ENCODE measurements at regions not wholly inside any gene's neighbourhood (a gene's known extent, or its start where the extent isn't known, plus 50 kb on each side); places are given as distances from the start of the nearest gene placed in this dataset.
"Not testable (repeated sequence)": the region's sequence is repeated elsewhere in the genome, so short reads cannot be mapped to it uniquely, and the experiment has no call there.

- H3K79me2 ChIP-seq (ENCODE audit: insufficient read depth); H2AFZ ChIP-seq (ENCODE audit: low read depth); CTCF ChIA-PET; H3K9me3 ChIP-seq; H3K4me1 ChIP-seq (ENCODE audit: control insufficient read depth in 1 of 2, insufficient read depth in 2 of 2, low read depth in 1 of 2, low read length in 1 of 2); H3K9ac ChIP-seq; H3F3A ChIP-seq (replicated peaks; ENCODE audit: insufficient read depth); H3K36me3 ChIP-seq (replicated peaks in 1 of 2; ENCODE audit: control insufficient read depth in 1 of 2, insufficient read depth in 2 of 2, low read length in 1 of 2); H4K20me1 ChIP-seq (ENCODE audit: insufficient read depth); H3K27me3 ChIP-seq (ENCODE audit: insufficient read depth); H3K9me2 ChIP-seq: not testable (repeated sequence)
- peak; percentile 77 for DNase-seq
- POLR2A ChIA-PET: interaction anchor here (1.0 kb wide), 1 partner anchor 64 kb away, joined by 3 read pairs; no protein-coding TSS in a partner anchor
- 5% methylated on average over 8 of the region's 44 CpGs for WGBS (ENCODE audit: low lambda C conversion rate)
- TF ChIP-seq CHD2 (IDR thresholded peaks at IDR 0.05; ENCODE audit: low read length, partially characterized antibody): peak; percentile 53
- TF ChIP-seq MAX (IDR thresholded peaks at IDR 0.05; ENCODE audit: low read depth): 0 out of 2 replicates have a peak, but pooled peaks have one; percentile 33
- TF ChIP-seq NRF1 (IDR thresholded peaks at IDR 0.05; ENCODE audit: low read depth, low read length): peak; percentile 67
- peak overlapping the region; percentile 84 for H3K4me2 ChIP-seq
- peak overlapping the region; percentile 47 to 55; a peak in 3 of 4 replicates for H3K4me3 ChIP-seq (ENCODE audit: low read depth in 2 of 2, low read length in 1 of 2)
- H3K27ac ChIP-seq (ENCODE audit: low read depth in 2 of 2, low read length in 1 of 2): peak overlapping the region in 1 of 2 experiments; percentile 50; a peak in 1 of 4 replicates
These were observed 64.1 kb upstream of the GPR39 start for GRCh38 chr2:132352481-132353001.

DNA sequence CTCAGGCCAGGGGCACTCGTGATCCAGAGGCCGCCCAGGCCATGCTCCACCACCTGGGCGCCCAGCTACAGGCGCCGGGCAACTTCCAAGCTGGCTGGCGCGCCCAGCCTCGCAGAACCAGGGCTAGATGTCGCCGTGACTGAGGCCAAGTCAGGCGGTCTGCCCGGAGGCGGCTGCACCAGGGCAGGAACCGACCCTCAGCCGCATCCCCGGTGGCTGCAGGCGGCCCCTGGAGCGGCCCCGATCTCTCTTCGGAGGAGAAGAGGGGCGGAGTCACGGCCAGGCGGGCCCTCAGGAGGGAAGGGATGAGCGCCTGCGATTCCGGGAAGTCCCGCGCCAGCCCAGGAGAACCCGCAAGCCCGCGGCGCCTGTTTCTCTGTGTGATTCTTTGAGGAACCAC is 63.2 kb upstream of the GPR39 start:
- peak overlapping the region; percentile 70 for H2AFZ ChIP-seq (ENCODE audit: low read depth)
- H3K9me3 ChIP-seq; H4K20me1 ChIP-seq (ENCODE audit: insufficient read depth); H3K9me2 ChIP-seq; H3K36me3 ChIP-seq (replicated peaks in 1 of 2; ENCODE audit: control insufficient read depth in 1 of 2, insufficient read depth in 2 of 2, low read length in 1 of 2); H3K4me1 ChIP-seq (ENCODE audit: control insufficient read depth in 1 of 2, insufficient read depth in 2 of 2, low read depth in 1 of 2, low read length in 1 of 2); H3K27me3 ChIP-seq (ENCODE audit: insufficient read depth); H3F3A ChIP-seq (replicated peaks; ENCODE audit: insufficient read depth); CTCF ChIA-PET; H3K9ac ChIP-seq; H3K79me2 ChIP-seq (ENCODE audit: insufficient read depth): not testable (repeated sequence)
- POLR2A ChIA-PET: interaction anchor here (1.0 kb wide), 1 partner anchor 64 kb away, joined by 3 read pairs; no protein-coding TSS in a partner anchor
- H3K4me3 ChIP-seq (ENCODE audit: low read depth in 2 of 2, low read length in 1 of 2): peak overlapping the region; percentile 47 to 55
- DNase-seq: peak; percentile 60
- WGBS (ENCODE audit: low lambda C conversion rate): 0% methylated on average over 2 of the region's 32 CpGs
- H3K4me2 ChIP-seq: peak overlapping the region; percentile 84
- H3K27ac ChIP-seq (ENCODE audit: low read depth in 2 of 2, low read length in 1 of 2): peak overlapping the region in 1 of 2 experiments; percentile 47; a peak in 2 of 4 replicates

- H3K4me2 ChIP-seq; H4K20me1 ChIP-seq (ENCODE audit: insufficient read depth); H3K27ac ChIP-seq (ENCODE audit: low read depth in 2 of 2, low read length in 1 of 2); H3F3A ChIP-seq (replicated peaks; ENCODE audit: insufficient read depth); H3K9me3 ChIP-seq; CTCF ChIA-PET; H2AFZ ChIP-seq (ENCODE audit: low read depth); H3K9me2 ChIP-seq; H3K4me1 ChIP-seq (ENCODE audit: control insufficient read depth in 1 of 2, insufficient read depth in 2 of 2, low read depth in 1 of 2, low read length in 1 of 2); H3K79me2 ChIP-seq (ENCODE audit: insufficient read depth); DNase-seq; H3K36me3 ChIP-seq (replicated peaks in 1 of 2; ENCODE audit: control insufficient read depth in 1 of 2, insufficient read depth in 2 of 2, low read length in 1 of 2); POLR2A ChIA-PET; H3K9ac ChIP-seq; H3K4me3 ChIP-seq (ENCODE audit: low read depth in 2 of 2, low read length in 1 of 2); H3K27me3 ChIP-seq (ENCODE audit: insufficient read depth): not testable (repeated sequence)
- 78% methylated on average over 19 of the region's 19 CpGs for WGBS (ENCODE audit: low lambda C conversion rate)
These were observed 55.6 kb upstream of the GPR39 start for GRCh38 chr2:132360964-132361363.

- CTCF ChIA-PET; H3K9me2 ChIP-seq; POLR2A ChIA-PET; H3K4me3 ChIP-seq (ENCODE audit: low read depth in 2 of 2, low read length in 1 of 2); H3K9ac ChIP-seq; H3K9me3 ChIP-seq; DNase-seq; H3F3A ChIP-seq (replicated peaks; ENCODE audit: insufficient read depth); H3K79me2 ChIP-seq (ENCODE audit: insufficient read depth); H2AFZ ChIP-seq (ENCODE audit: low read depth); H3K27ac ChIP-seq (ENCODE audit: low read depth in 2 of 2, low read length in 1 of 2); H4K20me1 ChIP-seq (ENCODE audit: insufficient read depth); H3K36me3 ChIP-seq (replicated peaks in 1 of 2; ENCODE audit: control insufficient read depth in 1 of 2, insufficient read depth in 2 of 2, low read length in 1 of 2); H3K4me1 ChIP-seq (ENCODE audit: control insufficient read depth in 1 of 2, insufficient read depth in 2 of 2, low read depth in 1 of 2, low read length in 1 of 2); H3K27me3 ChIP-seq (ENCODE audit: insufficient read depth); H3K4me2 ChIP-seq: not testable (repeated sequence)
- 82% methylated on average over 10 of the region's 16 CpGs for WGBS (ENCODE audit: low lambda C conversion rate)
These were observed 55.1 kb upstream of the GPR39 start for GRCh38 chr2:132361498-132361897.

GRCh38 chr2:132363352-132363751 is 53.3 kb upstream of the GPR39 start:
- WGBS (ENCODE audit: low lambda C conversion rate): 28% methylated on average over 2 of the region's 2 CpGs
- H4K20me1 ChIP-seq (ENCODE audit: insufficient read depth); H3F3A ChIP-seq (replicated peaks; ENCODE audit: insufficient read depth); CTCF ChIA-PET; H3K4me2 ChIP-seq; H3K9me3 ChIP-seq; H3K27me3 ChIP-seq (ENCODE audit: insufficient read depth); H2AFZ ChIP-seq (ENCODE audit: low read depth); H3K27ac ChIP-seq (ENCODE audit: low read depth in 2 of 2, low read length in 1 of 2); H3K36me3 ChIP-seq (replicated peaks in 1 of 2; ENCODE audit: control insufficient read depth in 1 of 2, insufficient read depth in 2 of 2, low read length in 1 of 2); H3K4me3 ChIP-seq (ENCODE audit: low read depth in 2 of 2, low read length in 1 of 2); H3K79me2 ChIP-seq (ENCODE audit: insufficient read depth); H3K9me2 ChIP-seq; H3K4me1 ChIP-seq (ENCODE audit: control insufficient read depth in 1 of 2, insufficient read depth in 2 of 2, low read depth in 1 of 2, low read length in 1 of 2); POLR2A ChIA-PET; H3K9ac ChIP-seq; DNase-seq: not testable (repeated sequence)

GRCh38 chr2:132365963-132366362 is 50.6 kb upstream of the GPR39 start:
- 34% methylated on average over 2 of the region's 3 CpGs for WGBS (ENCODE audit: low lambda C conversion rate)
- POLR2A ChIA-PET: not testable (repeated sequence)

More at GRCh38 chr2:132365963-132366362, 50.6 kb upstream of the GPR39 start:
- H3K4me2 ChIP-seq; H3K9ac ChIP-seq; H2AFZ ChIP-seq (ENCODE audit: low read depth); H3K9me2 ChIP-seq; H3K79me2 ChIP-seq (ENCODE audit: insufficient read depth); H3F3A ChIP-seq (replicated peaks; ENCODE audit: insufficient read depth); CTCF ChIA-PET; H3K4me3 ChIP-seq (ENCODE audit: low read depth in 2 of 2, low read length in 1 of 2); H3K27me3 ChIP-seq (ENCODE audit: insufficient read depth); H3K4me1 ChIP-seq (ENCODE audit: control insufficient read depth in 1 of 2, insufficient read depth in 2 of 2, low read depth in 1 of 2, low read length in 1 of 2); H3K27ac ChIP-seq (ENCODE audit: low read depth in 2 of 2, low read length in 1 of 2); H4K20me1 ChIP-seq (ENCODE audit: insufficient read depth); H3K9me3 ChIP-seq; H3K36me3 ChIP-seq (replicated peaks in 1 of 2; ENCODE audit: control insufficient read depth in 1 of 2, insufficient read depth in 2 of 2, low read length in 1 of 2); DNase-seq: not testable (repeated sequence)
